B cell (primary cell): ENCODE measurements at regions not wholly inside any gene's neighbourhood (a gene's known extent, or its start where the extent isn't known, plus 50 kb on each side); places are given as distances from the start of the nearest gene placed in this dataset.

Source experiments
- ATAC-seq: fragments of 200-7000 bp; cut with Tn5 transposase; one replicate; pipeline ENCODE4 v1.10.0; 2021; ENCODE audit warnings: low read depth, mild to moderate bottlenecking, moderate number of reproducible peaks, moderate library complexity
- CTCF ChIA-PET: fragments of 350-600 bp; sonication (Branson Sonifier 250); formaldehyde crosslinking; loops from one replicate; lab custom pipeline; 2021; ENCODE audit warnings: antibody characterized with exemption, inconsistent platforms; lab: Charles Lee
- POLR2A ChIA-PET: fragments of 350-600 bp; sonication (Branson Sonifier 250); formaldehyde crosslinking; loops from one replicate; lab custom pipeline; 2021; ENCODE audit warnings: antibody characterized with exemption; lab: Charles Lee
- DNase-seq: peaks from one replicate; pipeline ENCODE4 v3.0.0; 2013
- H2AFZ ChIP-seq: 2 replicates; pipeline ENCODE4 v1.6.1; 2012; ENCODE audit warnings: mild to moderate bottlenecking, low read depth, low read length; ENCODE audit not compliant: insufficient read depth, poor library complexity, severe bottlenecking
- H3K27ac ChIP-seq, 2 donors: 1 replicate in 1 of 2; 2 replicates in 1 of 2; pipeline ENCODE4 v1.5.1; 2012 to 2013; ENCODE audit warnings: low read length in 2 of 2, mild to moderate bottlenecking in 2 of 2, moderate library complexity in 1 of 2
- H3K27me3 ChIP-seq, 4 experiments: fragments of 200-600 bp in 1 of 4; sonication (generic) in 1 of 4; replicated peaks in 1 of 4; 1 replicate in 2 of 4; 2 replicates in 2 of 4; pipeline versions ENCODE4 v1.6.1 to v1.7.0; 2013 to 2016; ENCODE audit warnings: low read length in 3 of 4, mild to moderate bottlenecking in 2 of 4, mixed read lengths in 1 of 4, moderate library complexity in 1 of 4; ENCODE audit not compliant: insufficient read depth in 4 of 4, control insufficient read depth in 3 of 4; ENCODE audit errors: control extremely low read depth in 1 of 4
- H3K36me3 ChIP-seq, 2 experiments: replicated peaks in 1 of 2; 1 replicate in 1 of 2; 2 replicates in 1 of 2; pipeline versions ENCODE4 v1.6.1 to v1.7.1; 2013; ENCODE audit warnings: low read length in 1 of 2; ENCODE audit not compliant: insufficient read depth in 2 of 2, control insufficient read depth in 1 of 2; ENCODE audit errors: control extremely low read depth in 1 of 2, extremely low read depth in 1 of 2
- H3K4me1 ChIP-seq, 2 donors: fragments of 200-600 bp in 1 of 2; sonication (generic) in 1 of 2; 1 replicate in 1 of 2; 2 replicates in 1 of 2; pipeline versions ENCODE4 v1.5.1 to v1.6.1; 2013 to 2017; ENCODE audit warnings: low read length in 2 of 2; ENCODE audit not compliant: control insufficient read depth in 2 of 2, insufficient read depth in 2 of 2
- H3K4me2 ChIP-seq: replicated peaks from 2 replicates; pipeline ENCODE3; 2012; ENCODE audit warnings: mild to moderate bottlenecking, low read depth, low read length; ENCODE audit not compliant: poor library complexity, severe bottlenecking
- H3K4me3 ChIP-seq, 5 experiments: fragments of 200-600 bp in 1 of 5; sonication (generic) in 1 of 5; 1 replicate in 3 of 5; 2 replicates in 2 of 5; pipeline versions ENCODE4 v1.5.1 to v1.7.0; 2011 to 2016; ENCODE audit warnings: low read length in 4 of 5, mild to moderate bottlenecking in 4 of 5, low read depth in 2 of 5, control low read depth in 1 of 5, moderate library complexity in 1 of 5; ENCODE audit not compliant: insufficient read depth in 1 of 5; ENCODE audit errors: control extremely low read depth in 1 of 5, extremely low read depth in 1 of 5
- H3K79me2 ChIP-seq: fragments of 200-600 bp; sonication (generic); one replicate; pipeline ENCODE4 v1.6.0; 2016; ENCODE audit warnings: low read length; ENCODE audit not compliant: control insufficient read depth, insufficient read depth
- H3K9ac ChIP-seq: fragments of 200-600 bp; sonication (generic); 2 replicates; pipeline ENCODE4 v1.6.1; 2017; ENCODE audit warnings: mild to moderate bottlenecking, low read length, moderate library complexity
- H3K9me3 ChIP-seq, 3 donors: one replicate each; pipeline versions ENCODE4 v1.6.1 to v1.7.1; 2013; ENCODE audit warnings: low read length in 2 of 3; ENCODE audit not compliant: control insufficient read depth in 2 of 3, insufficient read depth in 1 of 3; ENCODE audit errors: control extremely low read depth in 1 of 3
- H4K20me1 ChIP-seq: 2 replicates; pipeline ENCODE4 v1.6.0; 2012; ENCODE audit warnings: mild to moderate bottlenecking, low read length; ENCODE audit not compliant: insufficient read depth, control insufficient read depth, poor library complexity, severe bottlenecking
- H3K27ac Mint-ChIP-seq: one replicate; pipeline ENCODE4 v1.8.0; 2021; ENCODE audit warnings: mixed read lengths
- H3K27me3 Mint-ChIP-seq: one replicate; pipeline ENCODE4 v1.8.0; 2021; ENCODE audit warnings: mixed read lengths
- H3K4me1 Mint-ChIP-seq: one replicate; pipeline ENCODE4 v1.8.0; 2021; ENCODE audit warnings: mixed read lengths
- H3K4me3 Mint-ChIP-seq: one replicate; pipeline ENCODE4 v1.8.0; 2021; ENCODE audit warnings: mixed read lengths
- H3K9me3 Mint-ChIP-seq: one replicate; pipeline ENCODE4 v1.8.0; 2022; ENCODE audit warnings: mixed read lengths; ENCODE audit not compliant: insufficient read depth
- CTCF ChIP-seq: fragments of 200-600 bp; IDR thresholded peaks from one replicate; pipeline ENCODE4 v1.8.0; 2022; ENCODE audit warnings: antibody characterized with exemption, mild to moderate bottlenecking
- EZH2 ChIP-seq: IDR thresholded peaks from 2 replicates; pipeline ENCODE4 v1.6.1; 2012; ENCODE audit warnings: borderline replicate concordance, low read depth, mild to moderate bottlenecking, moderate library complexity, low read length; ENCODE audit not compliant: insufficient read depth, poor library complexity, severe bottlenecking
- WGBS: methylation state at CpG from one replicate; pipeline ENCODE4 v1.1.5; 2013; ENCODE audit warnings: missing lambda C conversion rate; ENCODE audit not compliant: insufficient coverage; 5-methylcytosine and 5-hydroxymethylcytosine counted together
- intact Hi-C: fragments of 100-400 bp; cut with micrococcal nuclease; formaldehyde crosslinking; loops from one replicate; pipeline ENCODE4 v1.10.0; 2022

- no CpG with 5 or more reads among the region's 1 CpG for WGBS
- H3K4me2 ChIP-seq, result no peak overlapping the region
- ChIA-PET POLR2A (no interaction called here), CTCF (no interaction called here)
- H3K27ac Mint-ChIP-seq, result no peak overlapping the region
- H4K20me1 ChIP-seq, result no peaks in the 10 kb centered on the region
- peaks cover 0 to 12% (median 0%) of the 10 kb centered on the region in 3 donors for H3K9me3 ChIP-seq
- TF ChIP-seq CTCF, result no peak
- no peak for TF ChIP-seq EZH2
- no peaks in the 10 kb centered on the region for H3K27me3 Mint-ChIP-seq
- H2AFZ ChIP-seq, result no peak overlapping the region
- no peaks in the 10 kb centered on the region for H3K4me1 ChIP-seq
- H3K4me3 ChIP-seq, result no peak overlapping the region
- H3K9me3 Mint-ChIP-seq, result peaks cover 1% of the 10 kb centered on the region
- no peaks in the 10 kb centered on the region for H3K27me3 ChIP-seq
- no peaks in the 10 kb centered on the region for H3K4me1 Mint-ChIP-seq
- no peak overlapping the region for H3K27ac ChIP-seq
- H3K79me2 ChIP-seq, result no peaks in the 10 kb centered on the region
- intact Hi-C loops, result no loop called here
- ATAC-seq (no peak), DNase-seq (no peak)
- no peak overlapping the region for H3K4me3 Mint-ChIP-seq
- no peaks in the 10 kb centered on the region for H3K36me3 ChIP-seq
- H3K9ac ChIP-seq, result no peak overlapping the region
Measured at GRCh38 chr2:51888120-51888519, 856.2 kb upstream of the NRXN1 start.

GRCh38 chr2:51881673-51882072 is 849.7 kb upstream of the NRXN1 start:
- Mint-ChIP-seq H3K27me3 (no peaks in the 10 kb centered on the region), H3K4me1 (no peaks in the 10 kb centered on the region), H3K4me3 (no peak overlapping the region), H3K9me3 (peaks cover 11% of the 10 kb centered on the region), H3K27ac (no peak overlapping the region)
- Histone ChIP-seq H2AFZ (no peak overlapping the region), H3K79me2 (no peaks in the 10 kb centered on the region), H3K36me3 (no peaks in the 10 kb centered on the region), H4K20me1 (no peaks in the 10 kb centered on the region), H3K4me3 (no peak overlapping the region), H3K4me1 (no peaks in the 10 kb centered on the region), H3K27me3 (no peaks in the 10 kb centered on the region), H3K9me3 (peaks cover 0 to 7% (median 2%) of the 10 kb centered on the region in 3 donors), H3K9ac (no peak overlapping the region), H3K27ac (no peak overlapping the region), H3K4me2 (no peak overlapping the region)
- POLR2A ChIA-PET, result no interaction called here
- WGBS, result 60% methylated on average over 1 of the region's 3 CpGs
- no peak for TF ChIP-seq EZH2
- TF ChIP-seq CTCF, result no peak
- intact Hi-C loops, result no loop called here
- no peak for DNase-seq
- no peak for ATAC-seq
- CTCF ChIA-PET, result no interaction called here
